HG03457 (cell line): ENCODE measurements at regions not wholly inside any gene's neighbourhood (a gene's known extent, or its start where the extent isn't known, plus 50 kb on each side); places are given as distances from the start of the nearest gene placed in this dataset.
A peak's percentile ranks its signal among the peaks of the same experiment; 100 is the strongest.

Experiments
- ATAC-seq: cut with Tn5 transposase; IDR thresholded peaks from one replicate; pipeline ENCODE4 v1.9.1; 2021; ENCODE audit warnings: moderate number of reproducible peaks; ENCODE audit not compliant: unreplicated experiment

DNA sequence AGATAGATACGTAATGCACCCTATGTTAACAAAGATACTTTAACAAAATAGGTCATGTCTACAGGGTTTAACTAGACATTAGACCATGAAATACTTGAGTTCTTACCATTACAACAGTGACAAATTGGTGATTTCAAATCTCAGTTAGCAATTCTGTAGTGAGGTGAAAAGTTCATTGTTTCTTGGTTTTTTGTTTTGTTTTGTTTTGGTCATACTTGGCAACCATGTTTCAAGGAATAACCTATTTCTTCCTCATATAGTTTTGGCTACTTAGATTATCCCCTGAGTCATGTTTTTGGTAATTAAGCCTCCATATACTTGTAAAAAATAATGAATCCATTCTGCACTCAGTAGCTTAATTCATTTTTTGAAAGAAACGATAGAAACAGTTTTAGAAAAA is 1200.4 kb downstream of the DIAPH3 start:
- ATAC-seq: no peak

DNA sequence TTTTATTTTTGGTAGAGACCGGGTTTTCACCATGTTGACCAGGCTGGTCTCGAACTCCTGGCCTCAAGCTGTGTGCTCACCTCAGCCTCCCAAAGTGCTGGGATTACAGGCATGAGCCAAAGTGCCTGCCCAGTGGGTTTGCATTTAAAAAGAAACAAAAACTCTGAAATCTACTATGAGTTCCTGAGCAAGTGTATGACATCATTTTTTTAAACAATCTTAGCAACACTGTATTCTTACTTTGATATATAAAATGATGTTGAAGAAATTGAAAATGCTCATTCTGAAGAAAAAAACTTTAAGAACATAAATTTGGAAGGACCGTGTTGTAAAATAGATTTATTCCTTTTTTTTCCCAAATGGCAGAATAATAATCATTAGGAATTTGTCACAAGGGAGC is 1199.7 kb downstream of the DIAPH3 start:
- no peak for ATAC-seq

DNA sequence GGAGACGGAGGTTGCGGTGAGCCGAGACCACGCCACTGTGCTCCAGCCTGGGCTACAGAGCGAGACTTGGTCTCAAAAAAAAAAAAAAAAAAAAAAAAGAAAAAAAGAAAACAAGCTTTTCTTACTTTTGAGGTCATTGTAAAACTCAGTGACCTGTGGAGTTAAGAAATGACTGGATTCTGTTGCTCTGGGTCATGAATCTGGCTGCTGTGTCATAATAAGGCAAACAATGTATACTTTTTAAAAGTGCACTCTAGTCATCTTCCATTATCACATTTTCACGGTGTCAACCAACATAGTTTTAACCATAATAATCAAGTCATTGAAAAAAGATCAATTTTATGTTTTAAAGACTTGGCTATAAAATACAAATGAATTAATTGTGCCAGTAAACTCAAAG is 1186.6 kb downstream of the DIAPH3 start:
- ATAC-seq: no peak

DNA sequence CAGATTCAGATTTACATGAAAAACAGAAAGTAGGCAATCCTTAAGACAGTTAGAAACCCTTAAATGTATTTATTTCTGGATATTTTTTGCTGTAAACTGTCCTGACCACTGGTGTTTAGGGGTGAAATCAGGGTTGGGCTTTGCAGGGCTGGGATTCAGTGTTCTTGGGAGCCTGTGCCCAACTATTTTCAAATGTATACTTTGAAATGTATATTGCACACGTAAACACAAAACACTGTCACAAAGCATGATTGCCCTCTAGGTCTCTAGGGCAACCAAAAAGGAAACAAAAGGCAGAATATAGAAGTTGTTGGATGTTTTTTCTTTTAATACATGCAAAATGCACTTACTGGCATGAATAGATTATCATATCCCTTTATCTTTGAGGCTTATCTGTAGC is 1185.4 kb downstream of the DIAPH3 start:
- no peak for ATAC-seq

DNA sequence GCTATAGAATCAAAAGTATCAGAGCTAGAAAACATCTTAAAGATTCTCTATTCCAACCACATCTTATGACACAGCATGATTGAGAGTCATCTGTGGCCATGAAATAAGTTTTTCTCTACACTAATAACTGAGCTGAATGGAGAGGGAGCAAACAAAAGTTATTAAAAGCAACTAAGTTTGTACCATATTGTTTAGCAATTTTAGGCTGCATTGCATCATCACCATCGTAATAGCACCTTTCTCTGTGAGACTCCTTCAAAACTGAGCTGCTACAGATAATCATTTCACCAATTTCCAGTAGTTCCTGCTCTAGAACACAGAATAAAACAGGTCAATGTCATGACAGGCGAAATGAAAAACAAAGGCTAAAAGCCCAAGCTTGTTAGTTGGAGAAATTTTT is 1183.9 kb downstream of the DIAPH3 start:
- no peak for ATAC-seq

DNA sequence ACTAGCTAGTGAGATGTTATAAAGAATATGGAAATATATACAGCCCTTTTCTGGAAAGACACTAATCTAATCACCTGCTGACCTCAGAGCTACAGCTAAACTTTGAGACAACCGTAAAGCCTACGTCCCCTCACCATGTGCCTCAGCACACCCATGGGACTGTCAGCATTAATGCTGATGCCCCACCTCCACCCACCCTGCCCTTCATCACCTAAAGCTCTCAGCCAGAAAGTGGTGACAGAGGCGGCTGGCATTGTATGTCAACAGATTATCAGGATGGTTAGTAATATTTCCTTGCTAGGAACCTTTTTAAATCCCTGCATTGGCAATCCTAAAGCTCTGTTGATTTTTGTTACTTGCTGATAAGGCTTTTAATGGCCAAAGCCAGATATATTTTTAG is 1177.9 kb downstream of the DIAPH3 start:
- no peak for ATAC-seq

DNA sequence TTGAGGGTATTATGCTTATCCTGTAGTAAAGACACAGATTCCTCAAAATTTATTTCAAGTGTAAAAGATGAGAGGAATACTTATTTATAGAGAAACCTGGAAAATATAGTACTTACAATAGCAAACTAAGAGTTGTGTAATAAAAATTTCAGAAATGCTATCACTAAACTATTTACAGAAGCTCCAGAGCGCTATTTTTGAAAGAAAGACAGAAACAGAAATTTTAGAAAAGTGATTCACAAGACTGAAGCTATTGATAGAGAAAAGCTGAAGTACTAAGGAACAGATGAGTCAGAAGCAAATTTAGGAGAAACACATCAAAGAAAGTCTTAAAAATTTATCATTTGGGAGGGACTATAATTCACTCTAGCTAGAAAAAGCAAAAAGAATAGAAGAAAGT is 1174.2 kb downstream of the DIAPH3 start:
- ATAC-seq: no peak

DNA sequence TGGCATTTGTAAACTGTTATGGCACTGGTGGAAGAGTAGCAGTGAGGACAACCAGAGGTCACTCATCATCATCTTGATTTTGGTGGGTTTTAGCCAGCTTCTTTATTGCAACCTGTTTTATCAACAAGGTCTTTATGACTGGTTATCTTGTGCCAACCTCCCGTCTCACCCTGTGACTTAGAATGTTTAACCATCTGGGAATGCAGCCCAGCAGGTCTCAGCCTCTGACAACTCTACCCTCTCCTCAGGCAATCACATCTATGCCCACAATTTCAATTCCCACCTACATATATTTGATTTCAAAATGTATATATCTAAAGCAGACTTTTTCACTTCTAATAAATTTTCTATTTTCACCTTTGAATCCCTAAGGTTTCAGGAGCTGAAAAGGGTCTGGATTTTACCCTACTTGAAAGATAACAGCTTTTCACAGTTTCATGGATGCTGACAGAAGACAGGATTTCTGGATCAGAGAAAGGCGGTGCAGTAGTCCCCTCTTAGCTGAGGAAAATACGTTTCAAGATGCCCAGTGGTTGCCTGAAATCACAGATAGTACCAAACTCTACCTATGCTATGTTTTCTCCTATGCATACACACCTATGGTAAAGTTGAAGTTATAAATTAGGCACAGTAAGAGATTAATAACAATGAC is 1171.8 kb downstream of the DIAPH3 start:
- ATAC-seq: peak; percentile 22

DNA sequence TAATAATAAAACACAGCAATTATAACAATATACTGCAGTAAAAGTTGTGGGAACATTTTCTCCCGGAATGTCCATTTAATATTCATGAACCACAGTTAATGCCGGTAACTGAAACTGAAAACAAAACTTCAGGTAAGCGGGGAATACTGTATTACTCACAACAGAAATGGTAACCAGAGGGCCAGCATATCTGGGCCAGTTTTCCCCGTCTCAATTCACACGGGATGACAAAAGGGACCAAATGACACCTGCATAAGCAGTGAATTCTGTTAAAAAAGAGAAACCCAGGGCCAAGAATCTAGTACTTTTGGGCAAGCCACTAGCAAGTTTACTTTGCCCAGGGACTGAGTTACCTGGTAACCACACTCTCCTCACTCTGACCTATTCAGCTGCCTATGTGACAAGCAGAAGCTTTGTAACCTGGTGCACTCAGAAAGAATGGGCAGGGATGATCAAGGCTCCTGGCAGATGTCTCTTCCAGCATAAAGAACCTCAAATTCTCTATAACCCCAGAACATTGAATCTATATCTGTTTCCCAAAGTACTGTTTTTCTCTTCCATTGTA is 1171.2 kb downstream of the DIAPH3 start:
- ATAC-seq: peak; percentile 69

DNA sequence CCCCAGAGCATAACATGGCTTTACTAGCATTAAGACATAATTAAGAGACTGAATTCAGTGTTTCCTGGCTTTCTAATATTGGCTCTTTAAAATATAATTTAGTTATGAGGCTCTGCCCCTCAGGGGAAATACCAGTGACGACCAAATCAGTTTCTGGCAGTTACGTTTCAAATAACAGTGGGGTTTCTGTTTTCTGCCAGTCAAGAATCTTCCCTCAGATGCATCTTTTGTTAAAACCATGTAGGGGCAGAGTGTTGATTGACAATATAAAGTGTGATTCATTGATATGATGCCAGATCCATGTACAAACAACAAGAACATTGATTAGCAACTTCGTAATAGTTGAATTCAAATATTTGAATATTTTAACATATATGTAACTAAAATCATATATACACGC is 1169.7 kb downstream of the DIAPH3 start:
- no peak for ATAC-seq

DNA sequence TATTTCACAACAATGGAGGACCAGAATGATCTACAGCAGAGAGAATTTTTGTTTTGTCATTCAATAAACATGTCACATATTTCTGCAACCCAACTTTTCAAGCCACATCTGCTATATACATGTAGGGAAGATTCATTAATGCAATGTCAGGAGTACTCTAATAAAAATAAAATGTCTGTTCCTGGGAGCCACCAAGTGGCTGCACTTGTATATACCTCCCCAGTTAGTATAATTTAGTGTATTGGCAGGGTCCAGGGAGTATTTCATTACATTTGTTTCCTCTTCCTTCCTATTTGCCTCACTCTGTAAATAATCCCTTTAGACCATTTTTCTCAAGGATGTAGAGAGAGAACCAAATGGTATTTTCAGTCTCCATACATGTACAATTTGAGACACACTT is 1169.0 kb downstream of the DIAPH3 start:
- no peak for ATAC-seq

DNA sequence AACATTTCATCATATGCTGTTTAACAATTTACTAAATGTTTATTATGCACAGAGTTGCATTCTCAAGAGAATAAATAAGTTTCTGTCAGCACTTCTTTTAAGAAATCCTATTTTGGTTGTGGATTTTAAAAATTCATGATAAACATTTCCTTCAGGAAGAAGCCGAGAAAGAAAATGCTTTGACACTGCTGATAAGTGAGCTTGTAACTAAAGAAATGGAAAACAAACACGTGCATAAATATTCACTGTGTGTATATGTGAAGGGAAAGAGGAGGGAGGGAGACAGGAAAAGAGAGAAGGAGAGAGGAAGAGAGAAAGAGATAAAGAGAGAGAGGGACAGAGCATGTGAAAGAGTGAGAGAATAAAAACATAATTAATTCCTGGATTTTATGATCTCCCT is 1165.0 kb downstream of the DIAPH3 start:
- ATAC-seq: no peak

DNA sequence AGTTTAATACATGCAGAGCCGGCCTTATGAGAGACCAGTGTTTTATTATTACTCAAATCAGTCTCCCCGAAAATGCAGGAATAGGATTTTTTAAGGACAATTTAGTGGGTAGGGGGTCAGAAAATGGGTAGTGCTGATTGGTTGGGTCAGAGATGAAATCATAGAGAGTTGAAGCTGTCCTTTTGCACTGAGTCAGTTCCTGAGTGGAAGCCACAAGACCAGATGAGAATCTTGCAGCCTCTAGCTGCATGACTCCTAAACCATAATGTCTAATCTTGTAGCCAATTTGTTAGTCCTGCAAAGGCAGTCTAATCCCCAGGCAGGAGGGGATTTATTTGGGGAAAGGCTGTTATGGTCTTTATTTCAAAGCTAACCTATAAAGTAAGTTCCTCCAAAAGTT is 1163.9 kb downstream of the DIAPH3 start:
- ATAC-seq: no peak

DNA sequence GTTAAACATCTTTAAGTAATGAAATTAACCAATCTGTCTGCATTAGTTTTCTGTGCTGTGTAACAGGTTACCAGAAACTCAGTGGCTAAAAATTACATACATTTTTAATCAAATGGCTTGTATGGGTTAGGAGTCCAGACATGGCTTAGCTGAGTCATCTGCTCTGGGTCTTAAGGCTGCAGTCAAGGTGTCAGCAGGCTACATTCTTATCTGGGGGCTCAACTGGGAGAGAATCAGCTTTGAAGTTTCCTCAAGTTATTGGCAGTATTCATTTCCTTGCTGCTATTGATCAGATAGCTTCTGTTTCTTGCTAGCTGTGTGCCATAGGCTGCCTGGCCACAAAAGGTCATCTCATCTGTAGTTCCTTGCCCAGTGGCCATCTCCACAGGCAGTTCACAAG is 1163.0 kb downstream of the DIAPH3 start:
- no peak for ATAC-seq

DNA sequence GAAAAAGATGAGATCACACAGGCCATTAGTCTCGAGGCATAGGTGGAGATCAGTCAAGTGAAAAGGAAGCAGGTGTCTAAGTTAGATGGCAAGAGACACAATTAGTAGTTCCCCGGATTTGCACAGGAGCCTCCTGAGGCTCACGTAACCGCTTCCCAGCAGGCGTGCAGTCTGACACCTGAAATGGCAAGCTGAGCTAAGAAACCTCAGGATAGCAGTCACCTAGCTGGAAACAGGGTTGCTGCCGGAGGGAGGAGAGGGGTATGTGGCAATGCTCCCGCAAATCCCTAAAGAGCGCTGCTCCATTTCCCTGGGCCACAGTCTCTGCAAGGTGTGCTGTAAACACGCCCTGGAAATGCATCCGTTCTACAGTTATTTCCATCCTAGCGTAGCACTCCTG is 1151.0 kb downstream of the DIAPH3 start:
- ATAC-seq: no peak

DNA sequence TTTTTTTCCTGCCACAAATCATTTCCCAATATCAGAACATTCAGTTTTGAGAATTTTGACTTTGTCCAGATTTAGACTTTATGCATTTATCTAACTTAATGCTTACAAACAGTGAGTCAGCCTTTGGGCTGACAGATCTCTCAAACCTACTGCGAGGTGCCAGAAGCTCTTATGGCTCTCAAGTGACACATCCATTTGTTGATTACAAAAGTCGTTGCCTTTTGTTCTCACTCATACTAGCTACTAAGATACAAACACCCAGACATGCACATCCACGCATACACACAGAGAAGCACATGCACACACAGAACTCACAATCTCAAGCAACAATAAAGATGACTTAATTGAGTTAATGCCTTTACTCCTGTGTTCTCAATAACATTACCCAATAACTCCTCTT is 1147.5 kb downstream of the DIAPH3 start:
- ATAC-seq: no peak

DNA sequence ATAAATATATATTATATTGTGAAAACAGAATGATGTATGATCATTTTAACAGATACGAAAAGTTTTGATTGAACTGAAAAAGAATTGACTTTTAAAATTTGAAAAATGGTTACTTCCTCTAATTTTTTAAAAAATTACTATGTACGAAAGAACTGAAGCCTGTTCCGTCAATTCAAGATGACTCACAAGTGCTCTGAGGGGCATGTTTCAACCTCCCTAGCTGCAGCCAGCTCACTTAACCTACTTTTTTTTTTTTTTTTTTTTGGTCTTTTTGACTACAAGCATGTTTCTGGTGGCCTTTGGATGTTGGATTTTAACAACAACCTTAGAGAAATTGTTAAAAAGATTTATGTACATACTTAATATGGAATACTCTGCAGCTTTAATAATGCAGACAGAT is 1139.3 kb downstream of the DIAPH3 start:
- ATAC-seq: no peak

DNA sequence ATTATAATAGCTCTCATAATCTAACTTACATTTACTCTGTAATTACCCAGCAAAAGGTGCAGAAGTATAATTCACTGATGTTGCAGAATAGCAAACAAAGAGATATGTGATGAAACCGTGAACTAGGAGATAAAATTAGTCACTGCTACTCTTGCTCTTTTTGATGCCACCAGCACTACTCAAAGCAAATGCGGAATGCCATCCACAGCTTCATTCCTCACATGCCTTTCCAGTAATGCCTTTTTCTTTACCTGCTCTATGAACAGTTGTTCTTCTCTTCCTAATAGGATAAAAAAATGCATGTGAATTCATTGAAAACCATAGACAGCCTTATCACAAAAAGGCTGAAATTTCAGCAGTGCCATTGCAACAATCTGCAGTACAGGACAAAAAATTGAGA is 1129.5 kb downstream of the DIAPH3 start:
- no peak for ATAC-seq

DNA sequence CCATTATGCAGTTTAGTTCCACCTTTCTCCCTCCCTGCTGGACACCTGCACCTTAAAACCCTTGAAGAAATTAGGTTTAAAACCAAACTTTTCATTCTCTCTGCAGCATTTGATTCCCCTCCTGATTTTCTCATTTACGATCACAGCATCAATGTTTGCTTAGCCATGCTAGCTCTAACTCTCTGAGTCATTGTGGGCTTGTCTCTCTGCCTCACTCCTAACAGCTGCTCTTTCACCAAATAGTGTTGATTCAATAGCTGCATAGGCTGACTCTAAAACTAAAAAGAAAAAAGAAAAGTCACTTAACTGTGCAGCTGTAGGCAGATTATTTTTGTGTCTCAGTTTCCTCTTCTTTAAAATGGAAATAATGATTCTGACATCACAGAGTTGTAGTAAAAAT is 1124.9 kb downstream of the DIAPH3 start:
- ATAC-seq: no peak

DNA sequence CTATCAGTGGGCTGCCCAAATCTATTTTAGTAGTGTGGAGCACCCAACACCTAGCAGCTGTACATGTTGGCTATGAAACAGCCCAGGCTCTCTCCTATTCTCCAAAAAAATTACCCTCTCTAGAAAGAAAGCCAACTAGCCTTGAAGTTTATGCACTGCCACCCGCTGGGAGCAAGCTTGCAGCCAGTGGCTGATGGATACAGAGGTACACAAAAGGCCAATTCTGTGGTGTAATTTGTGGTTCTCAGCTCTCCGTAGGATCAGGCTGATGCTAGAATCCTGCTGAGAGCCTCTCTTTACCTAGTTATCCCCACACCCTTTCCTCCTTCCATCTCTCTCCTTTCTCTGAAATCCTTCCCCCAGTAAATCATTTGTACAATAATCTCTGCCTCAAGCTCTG is 1120.7 kb downstream of the DIAPH3 start:
- no peak for ATAC-seq

DNA sequence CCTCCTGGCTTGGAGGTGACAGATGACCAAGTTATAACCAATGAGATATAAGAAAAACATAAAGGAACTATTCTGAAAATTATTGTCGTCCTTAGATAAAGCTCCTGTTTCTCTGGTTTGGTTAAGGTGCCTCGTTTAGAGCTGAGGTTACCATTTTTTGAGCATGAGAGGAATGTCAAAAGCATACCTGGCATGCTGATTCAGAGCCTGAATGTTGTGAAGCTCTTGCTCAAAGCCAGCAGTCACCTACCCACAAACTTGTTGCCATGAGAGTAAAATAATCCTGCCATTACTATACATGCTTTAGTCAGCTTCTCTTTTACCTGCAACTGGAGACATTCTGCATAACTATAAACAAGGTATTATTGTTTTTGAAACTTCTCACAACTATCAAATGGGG is 1116.2 kb downstream of the DIAPH3 start:
- no peak for ATAC-seq

DNA sequence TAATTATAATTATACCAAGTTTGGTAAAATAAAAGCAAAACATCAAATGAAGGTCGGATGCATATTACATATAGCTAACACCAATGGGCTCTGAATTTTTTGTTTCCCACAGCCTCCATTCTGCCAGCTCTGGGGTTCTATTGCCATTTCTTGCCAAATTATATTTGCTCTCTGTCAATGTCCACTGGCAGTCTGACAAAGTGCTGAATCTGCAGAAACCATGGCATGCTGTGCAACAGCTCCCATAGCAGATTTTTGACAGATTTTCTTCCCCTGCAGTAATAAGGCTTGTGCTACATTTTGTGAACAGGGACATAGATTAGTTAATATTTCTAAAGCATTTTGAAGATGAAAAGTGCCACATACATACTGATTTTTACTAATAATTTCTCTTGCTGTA is 1102.1 kb downstream of the DIAPH3 start:
- no peak for ATAC-seq

DNA sequence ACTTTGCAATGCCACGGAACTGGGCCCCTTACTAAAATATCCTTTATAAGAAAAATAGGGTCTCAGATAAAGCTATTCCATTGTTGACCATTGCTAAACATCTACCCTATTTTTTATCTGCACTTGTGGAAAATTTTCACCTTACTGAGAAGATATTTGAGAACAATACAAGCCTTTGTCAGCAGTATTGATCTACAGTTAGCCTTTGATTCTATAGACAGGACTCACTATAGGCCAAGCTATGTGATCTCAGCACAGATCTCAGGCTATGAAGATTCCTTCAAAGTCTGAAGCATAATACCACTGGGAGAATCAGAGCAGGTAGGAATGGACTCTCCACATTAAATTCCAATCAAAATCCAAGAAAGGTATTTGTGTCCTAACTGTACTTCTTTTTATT is 1099.7 kb downstream of the DIAPH3 start:
- ATAC-seq: no peak
